Skin of body (tissue), 1 donor: ENCODE measurements at regions not wholly inside any gene's neighbourhood (a gene's known extent, or its start where the extent isn't known, plus 50 kb on each side); places are given as distances from the start of the nearest gene placed in this dataset.
"Not testable (repeated sequence)": the region's sequence is repeated elsewhere in the genome, so short reads cannot be mapped to it uniquely, and the experiment has no call there.

Experiments
- DNase-seq: peaks from one replicate; lab custom pipeline; 2025; lab: John Stamatoyannopoulos, UW

GRCh38 chr10:7069706-7070105, 341.1 kb downstream of the SFMBT2 start:
- no peak for DNase-seq

DNA sequence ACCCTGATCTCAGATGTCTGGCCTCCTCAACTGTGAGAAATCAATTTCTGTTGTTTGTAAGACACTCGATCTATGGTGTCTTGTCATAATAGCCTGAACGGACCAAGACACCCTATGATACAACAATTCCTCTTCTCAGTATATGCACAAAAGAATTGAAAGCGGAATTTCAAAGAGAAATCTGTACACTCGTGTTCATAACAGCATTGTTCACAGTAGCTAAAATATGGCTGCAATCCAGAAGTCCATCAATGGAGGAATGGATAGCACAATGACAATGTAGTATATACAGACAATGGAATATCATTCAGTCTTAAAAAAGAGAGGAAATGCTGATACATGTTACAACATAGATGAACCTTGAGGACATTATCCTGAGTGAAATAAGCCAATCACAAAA, 354.6 kb downstream of the SFMBT2 start:
- DNase-seq: no peak

GRCh38 chr10:7054915-7055314, 355.9 kb downstream of the SFMBT2 start:
- DNase-seq: no peak

DNA sequence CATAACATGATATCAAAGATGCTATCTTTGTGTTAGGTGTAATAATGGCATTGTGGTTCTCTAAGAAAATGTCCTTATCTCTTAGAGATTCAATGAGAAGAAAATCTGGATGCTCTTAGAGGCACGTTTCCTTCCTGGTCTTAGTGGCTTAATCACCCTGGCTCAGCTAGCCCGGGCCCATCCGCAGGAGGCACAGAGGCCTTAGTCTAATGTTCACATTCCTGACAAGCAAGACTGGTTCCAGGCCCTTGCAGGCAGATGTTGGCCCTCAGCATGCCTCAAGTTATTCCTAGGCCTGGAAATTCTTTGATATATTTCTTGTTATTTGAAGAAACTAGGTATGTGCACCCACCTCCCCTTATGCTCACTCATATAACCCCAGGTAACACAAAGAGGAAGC, 357.6 kb downstream of the SFMBT2 start:
- DNase-seq: no peak

DNA sequence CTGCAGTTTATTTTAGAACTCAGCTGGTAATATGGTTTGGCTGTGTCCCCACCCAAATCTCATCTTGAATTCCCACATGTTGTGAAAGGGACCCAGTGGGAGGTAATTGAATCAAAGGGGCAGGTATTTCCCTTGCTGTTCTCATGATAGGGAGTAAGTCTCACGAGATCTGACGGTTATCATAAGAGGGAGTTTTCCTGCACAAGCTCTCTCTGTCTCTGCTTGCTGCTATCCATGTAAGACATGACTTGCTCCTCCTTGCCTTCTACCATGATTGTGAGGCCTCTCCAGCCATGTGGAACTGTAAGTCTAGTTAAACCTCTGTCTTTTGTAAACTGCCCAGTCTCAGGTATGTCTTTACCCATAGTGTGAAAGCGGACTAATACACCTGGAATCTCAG, 360.8 kb downstream of the SFMBT2 start:
- DNase-seq: not testable (repeated sequence)

- DNase-seq: no peak
These were observed 362.8 kb downstream of the SFMBT2 start for GRCh38 chr10:7048061-7048460.

GRCh38 chr10:7046615-7047014, 364.2 kb downstream of the SFMBT2 start:
- DNase-seq: no peak

GRCh38 chr10:7045891-7046599, 364.8 kb downstream of the SFMBT2 start:
- no peak for DNase-seq

DNA sequence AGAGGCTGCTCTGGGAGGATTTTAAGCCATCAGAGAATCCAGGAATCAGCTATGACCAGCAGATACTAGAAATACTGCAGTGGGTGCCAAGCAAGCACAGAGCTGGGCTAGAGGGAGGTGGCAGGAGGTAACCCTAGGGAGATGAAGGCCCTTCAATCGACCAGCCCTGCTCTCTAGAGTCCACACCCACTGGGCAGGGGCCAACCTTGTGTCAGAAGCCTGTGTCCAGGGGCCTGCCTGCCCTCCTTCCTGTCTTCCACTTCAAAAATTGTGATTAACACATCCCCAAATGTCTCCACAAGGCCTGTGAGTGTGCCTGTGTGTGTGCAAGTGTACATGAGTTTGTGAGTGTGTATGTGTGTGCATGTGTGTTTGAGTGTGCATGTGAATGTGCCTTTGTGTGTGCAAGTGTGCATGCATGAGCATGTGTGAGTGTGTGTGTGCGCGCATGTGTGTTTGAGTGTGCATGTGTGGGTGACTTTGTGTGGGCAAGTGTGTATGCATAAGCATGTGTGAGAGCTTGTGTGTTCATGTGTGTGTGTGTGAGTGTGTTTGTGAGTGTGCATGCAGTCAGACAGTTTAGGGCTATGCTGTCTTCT, 367.7 kb downstream of the SFMBT2 start:
- DNase-seq: no peak

DNA sequence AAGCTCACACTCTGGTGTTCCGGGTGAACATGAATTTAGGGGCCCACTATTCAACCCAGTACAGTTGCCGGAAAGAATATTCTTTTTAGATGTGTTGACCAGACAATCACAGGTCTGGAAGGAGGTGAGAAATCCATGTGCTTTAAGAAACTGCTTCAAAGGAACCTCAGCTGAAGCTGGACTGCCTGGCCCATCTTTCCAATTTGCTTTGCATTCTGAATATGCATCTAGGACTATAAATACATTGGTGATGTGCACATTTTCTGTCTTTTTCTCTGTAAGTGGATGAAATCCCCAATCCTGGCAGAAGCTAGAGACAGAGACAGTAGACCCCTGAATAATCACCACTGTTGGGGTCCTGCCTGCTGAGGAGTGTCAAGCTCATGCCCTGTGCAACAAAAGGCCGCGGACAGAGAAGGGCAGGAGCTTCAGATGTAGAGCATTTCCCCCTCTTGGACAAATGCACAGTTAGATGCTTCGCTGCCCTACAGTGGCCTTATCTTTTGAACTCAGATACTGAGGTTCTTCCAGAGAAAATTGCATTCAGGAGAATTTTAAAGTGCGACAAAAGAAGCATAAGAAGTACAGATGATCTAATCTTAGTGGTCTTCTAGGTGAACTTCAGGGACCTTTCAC, 368.3 kb downstream of the SFMBT2 start:
- DNase-seq: no peak

- no peak for DNase-seq
These were observed 368.8 kb downstream of the SFMBT2 start for GRCh38 chr10:7042000-7042399.

GRCh38 chr10:7040681-7041080, 370.2 kb downstream of the SFMBT2 start:
- DNase-seq: no peak

DNA sequence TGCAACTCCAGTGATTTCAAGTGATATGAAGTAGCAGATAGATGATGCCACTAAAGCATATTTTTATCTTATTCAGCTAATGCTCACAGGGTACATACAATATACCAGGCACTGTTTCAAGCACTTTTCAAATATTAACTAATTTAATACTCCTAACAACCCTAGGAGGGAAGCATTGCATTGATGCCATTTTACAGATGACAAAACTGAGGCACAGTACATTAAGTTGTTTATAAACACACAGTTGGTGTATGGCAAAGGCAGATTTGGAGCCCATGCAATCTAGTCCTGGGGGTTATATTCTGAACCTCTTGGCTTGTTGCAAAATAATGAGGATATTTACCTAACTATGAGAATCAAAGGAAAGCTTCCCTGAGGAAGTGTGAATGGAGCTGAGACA, 371.0 kb downstream of the SFMBT2 start:
- no peak for DNase-seq

DNA sequence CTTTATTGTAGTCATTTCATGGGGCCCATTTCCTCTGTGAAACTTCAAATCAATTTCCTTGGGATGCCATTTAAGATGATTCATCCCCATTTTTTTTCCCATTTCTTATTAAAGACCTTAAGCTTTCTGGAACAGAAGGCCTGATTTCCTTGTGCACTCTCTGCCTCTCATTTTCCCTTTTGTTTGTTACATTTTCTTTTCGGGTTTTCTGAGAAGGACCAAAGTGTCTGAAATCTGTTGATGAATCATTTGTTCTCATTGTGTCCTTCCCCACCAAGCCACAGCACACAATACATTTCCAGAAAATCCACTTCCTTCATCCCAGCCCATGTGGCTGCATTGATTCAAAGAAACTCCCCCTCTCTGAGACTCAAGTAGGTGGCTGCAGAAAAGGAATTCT, 372.4 kb downstream of the SFMBT2 start:
- no peak for DNase-seq

GRCh38 chr10:7037434-7037833, 373.4 kb downstream of the SFMBT2 start:
- not testable (repeated sequence) for DNase-seq

DNA sequence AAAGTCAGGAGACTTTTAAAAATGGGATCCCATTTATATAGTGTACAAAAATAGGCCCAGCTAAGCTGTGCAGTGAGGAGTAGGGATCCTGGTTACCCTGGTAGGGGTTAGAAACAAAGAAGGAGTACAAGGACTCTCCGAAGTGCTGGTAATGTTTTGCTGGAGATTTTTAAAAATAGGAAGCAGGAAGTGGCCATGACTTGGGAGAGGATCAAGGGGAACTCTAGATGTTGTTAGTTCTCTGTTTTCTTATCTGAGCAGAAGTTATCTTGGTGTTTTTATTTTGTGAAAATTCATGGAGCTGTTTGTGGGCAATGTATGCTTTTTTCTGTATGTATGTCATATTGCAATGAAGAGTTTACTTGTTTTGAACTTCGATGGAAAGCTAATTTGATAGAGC, 373.9 kb downstream of the SFMBT2 start:
- DNase-seq: no peak

DNA sequence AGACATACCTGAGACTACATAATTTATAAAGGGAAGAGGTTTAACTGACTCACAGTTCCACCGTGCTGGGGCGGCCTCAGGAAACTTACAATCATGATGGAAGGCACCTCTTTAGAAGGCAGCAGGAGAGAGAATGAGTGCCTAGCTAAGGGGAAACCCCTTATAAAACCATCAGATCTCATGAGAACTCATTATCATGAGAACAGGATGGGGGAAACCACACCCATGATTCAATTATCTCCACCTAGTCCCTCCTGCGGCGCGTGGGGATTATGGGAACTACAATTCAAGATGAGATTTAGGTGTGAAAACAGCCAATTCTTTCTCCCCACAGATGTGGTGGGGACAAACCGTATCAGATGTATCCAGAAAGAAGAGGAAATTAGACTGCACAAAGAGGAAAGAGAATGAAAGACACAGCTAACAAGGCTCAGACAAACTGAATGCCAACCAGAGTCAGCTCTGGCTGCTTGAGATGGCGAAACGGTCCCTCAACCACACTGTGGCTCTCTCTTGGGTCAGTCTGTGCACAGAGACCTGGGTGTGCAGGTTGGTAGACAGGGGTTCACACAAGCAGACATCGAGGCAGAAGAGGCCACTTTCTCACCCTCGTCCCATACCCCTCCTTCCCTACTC, 375.6 kb downstream of the SFMBT2 start:
- DNase-seq: no peak

DNA sequence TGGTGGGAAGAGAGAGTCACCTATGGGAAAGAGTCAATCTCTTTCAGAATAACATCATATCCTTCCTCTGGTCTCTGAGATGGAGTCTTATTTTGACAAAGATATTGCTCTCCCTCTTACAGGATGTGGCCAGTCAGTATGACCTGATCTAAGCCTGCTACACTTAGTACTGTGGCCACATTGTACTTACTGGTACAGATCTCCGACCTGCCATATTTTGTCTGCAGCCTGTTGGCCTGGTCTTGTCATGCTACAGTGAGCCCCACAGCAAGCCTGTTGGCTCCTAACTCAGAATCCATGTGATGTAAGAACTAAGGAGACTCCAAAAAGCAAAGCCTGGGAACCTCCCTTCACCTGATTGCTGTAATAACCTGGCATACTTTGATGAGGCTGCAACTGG, 377.8 kb downstream of the SFMBT2 start:
- DNase-seq: no peak

DNA sequence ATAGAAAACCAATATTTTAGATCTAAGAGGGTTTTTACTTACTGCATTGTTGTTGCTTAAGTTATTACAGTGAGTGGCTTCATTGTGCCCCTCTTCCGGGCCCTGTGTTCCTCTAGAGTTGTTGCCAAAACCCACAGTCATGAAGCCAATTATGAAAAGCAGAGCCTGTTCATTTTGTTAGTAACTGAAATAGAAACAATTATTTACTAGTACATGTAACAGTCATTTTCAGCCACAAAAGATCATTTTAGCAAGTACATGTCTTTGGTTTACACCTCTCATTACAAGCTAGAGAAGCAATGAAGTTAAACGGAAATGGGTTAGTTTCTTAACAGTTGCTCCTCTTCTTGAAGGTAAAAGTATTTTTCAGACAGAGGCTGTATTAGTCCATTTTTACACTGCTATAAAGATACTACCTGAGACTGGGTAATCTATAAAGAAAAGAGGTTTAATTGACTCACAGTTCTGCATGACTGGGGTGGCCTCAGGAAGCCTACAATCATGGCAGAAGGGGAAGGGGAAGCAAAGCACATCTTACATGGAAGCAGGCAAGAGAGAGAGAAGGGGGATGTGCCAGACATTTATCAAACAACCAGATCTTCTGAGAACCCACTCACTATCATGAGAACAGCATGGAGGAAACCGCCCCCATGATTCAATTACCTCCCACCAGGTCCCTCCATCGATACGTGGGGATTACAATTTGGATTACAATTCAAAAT, 380.5 kb downstream of the SFMBT2 start:
- no peak for DNase-seq

DNA sequence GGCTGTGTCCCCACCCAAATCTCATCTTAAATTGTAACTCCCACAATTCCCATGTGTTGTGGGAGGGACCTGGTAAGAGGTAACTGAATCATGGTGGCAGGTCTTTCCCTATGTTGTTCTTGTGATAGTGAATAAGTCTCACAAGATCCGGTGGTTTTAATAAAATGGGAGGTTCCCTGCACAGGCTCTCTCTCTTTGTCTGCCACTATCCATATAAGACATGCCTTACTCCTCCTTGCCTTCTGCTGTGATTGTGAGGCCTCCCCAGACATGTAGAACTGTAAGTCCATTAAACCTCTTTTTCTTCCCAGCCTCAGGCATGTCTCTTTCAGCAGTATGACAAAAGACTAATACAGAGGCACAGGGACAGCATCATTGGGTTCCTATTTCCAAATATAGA, 381.2 kb downstream of the SFMBT2 start:
- DNase-seq: no peak

DNA sequence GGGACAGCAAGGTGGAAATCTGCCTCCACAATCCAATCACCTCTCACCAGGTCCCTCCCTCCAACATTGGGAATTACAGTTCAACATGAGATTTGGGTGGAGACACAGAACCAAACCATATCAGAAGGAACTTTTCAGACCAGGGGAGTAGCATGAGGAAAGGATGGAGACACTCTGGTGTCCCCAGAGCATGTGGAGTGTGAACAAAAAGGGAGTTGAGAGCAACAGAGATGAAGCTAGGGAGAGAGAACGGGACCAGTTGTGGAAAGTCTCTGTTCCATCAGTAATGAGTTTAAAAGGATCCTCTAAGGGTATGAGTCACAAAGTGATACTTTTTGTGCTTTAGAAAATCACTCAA, 382.0 kb downstream of the SFMBT2 start:
- DNase-seq: no peak
